ENCODE measurements at regions not wholly inside any gene's neighbourhood (a gene's known extent, or its start where the extent isn't known, plus 50 kb on each side); places are given as distances from the start of the nearest gene placed in this dataset.

DNA sequence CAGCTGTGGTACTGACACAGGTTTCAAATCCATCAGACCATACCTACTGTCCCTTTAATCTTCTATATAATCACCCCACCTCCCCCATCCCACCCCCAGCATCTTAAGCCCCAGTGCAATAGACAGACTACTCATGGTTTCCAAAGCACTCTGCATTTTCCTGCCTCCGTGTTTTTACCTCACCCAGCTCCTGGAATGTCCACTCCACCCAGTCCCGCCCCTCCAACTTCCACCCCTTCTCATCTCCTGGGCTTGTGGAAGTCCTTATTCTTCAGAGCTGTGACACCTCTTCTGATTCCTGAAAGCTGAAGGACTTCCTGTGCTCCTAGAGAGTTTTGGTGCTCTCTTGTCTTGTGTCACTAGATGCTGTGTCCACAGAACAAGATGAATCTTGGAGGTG, 94.3 kb downstream of the EFNB1 start:
- DNase-seq (ENCODE audit: missing footprints) (no peak), ATAC-seq (no peak)
- intact Hi-C loops (cut with DNase I), result loop anchor here (5.0 kb wide), 1 partner anchor 139 kb away; no protein-coding TSS in a partner anchor

DNA sequence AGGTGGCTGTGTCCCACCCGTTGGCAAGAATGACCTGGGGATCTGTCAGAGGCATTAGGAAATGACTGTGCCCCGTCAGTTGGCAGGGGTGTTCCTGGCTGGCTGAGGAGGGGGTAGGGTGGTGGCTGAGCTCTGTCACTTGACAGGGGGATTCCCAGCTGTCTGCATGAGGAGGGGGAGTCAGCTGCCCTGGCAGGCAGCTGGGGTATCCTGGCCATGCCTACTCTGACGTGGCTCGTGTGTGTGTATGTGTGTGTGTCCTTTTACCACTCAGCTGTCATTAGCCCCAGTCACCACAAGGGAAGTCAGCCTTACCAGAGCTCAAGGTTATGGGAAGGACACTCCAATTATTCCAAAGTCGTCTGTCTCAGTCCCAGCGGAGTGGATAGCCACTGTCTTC, 93.2 kb downstream of the EFNB1 start:
- intact Hi-C loops (cut with DNase I), result loop anchor here (5.0 kb wide), 1 partner anchor 140 kb away; no protein-coding TSS in a partner anchor
- ATAC-seq, result peak; percentile 42
- DNase-seq (ENCODE audit: missing footprints), result no peak

DNA sequence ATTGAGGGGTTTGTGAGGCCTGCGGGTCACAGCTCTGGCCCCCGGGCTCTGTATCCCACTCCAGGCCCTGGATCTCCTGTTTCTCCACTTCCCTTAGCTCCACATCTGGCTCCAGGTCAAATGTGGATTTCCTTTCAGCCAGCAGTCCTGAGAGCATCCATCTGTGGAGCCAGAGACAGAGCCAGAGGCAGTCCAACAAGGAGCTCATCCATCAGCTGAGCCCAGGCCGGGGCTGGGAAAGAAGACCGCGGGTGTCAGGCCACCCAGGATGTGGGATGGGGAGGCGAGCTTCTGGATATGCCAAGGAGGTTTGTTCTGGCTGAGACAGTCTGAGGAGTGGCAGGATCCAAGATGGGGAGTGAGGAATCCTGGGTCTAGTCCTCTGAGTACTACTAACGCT, 91.7 kb downstream of the EFNB1 start:
- ATAC-seq, result peak; percentile 68
- intact Hi-C loops (cut with DNase I), result loop anchor here (5.0 kb wide), 1 partner anchor 142 kb away; no protein-coding TSS in a partner anchor
- no peak for DNase-seq (ENCODE audit: missing footprints)

DNA sequence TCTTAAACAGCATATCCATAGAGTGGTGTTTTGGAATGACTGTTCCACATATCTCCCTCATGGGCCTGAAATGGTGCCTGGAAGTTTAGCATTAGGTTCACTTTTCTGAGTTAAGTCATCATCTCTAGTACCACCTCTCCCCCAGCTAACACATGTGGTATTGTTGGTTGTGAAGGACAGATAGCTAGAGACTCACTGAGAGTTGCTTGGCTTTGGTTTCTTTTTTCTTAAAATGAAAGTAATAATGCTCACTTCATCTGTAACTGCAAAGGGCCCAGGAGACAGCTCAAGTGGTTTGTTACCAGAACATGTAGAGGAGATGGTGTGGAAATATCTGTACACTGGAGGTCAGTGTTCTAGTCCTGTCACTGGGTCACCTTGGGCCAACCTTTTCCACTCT, 90.9 kb downstream of the EFNB1 start:
- no peak for DNase-seq (ENCODE audit: missing footprints)
- ATAC-seq, result no peak
- intact Hi-C loops (cut with DNase I), result loop anchor here (5.0 kb wide), 1 partner anchor 143 kb away; no protein-coding TSS in a partner anchor

DNA sequence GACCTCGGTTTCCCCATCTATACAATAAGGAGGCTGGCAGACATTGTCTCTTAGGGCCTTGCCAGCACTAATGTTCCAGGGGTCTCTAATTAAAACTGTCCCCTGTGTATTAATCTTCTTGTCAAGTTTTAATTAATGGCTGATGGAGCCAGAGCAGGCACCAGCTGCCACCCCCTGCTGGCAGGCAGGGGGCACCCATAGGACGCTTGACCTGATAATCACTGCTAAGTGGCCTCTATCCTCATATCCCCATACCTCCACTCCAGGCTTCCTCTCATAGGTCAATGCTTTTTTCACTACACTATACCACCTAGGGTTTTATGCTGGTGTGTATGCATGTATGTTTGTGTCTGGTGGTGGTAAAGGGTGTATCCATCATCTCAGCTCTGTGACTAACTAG, 89.4 kb downstream of the EFNB1 start:
- ATAC-seq (no peak), DNase-seq (ENCODE audit: missing footprints) (no peak)
- intact Hi-C loops (cut with DNase I), result no loop called here

DNA sequence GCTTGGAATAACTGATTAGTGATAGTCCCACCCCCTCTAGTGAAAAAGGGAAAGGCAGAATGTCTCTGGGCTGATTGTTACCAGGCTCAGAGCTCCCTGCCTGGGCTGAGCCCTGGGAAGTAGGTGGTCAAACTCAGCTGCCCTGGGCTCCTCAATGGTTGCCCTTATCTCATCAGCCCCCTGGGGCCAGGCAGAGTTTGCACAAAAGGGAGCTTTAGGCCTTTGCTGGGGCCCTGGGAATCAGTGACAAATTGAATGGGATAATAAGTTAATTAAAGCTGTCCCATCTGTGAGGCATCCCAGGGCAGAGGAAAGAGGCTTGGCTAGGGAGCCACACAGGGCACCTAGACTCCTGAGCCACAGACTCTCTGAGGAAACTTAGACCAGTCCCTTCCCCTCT, 89.0 kb downstream of the EFNB1 start:
- DNase-seq (ENCODE audit: missing footprints), result no peak
- no peak for ATAC-seq
- intact Hi-C loops (cut with DNase I), result no loop called here

DNA sequence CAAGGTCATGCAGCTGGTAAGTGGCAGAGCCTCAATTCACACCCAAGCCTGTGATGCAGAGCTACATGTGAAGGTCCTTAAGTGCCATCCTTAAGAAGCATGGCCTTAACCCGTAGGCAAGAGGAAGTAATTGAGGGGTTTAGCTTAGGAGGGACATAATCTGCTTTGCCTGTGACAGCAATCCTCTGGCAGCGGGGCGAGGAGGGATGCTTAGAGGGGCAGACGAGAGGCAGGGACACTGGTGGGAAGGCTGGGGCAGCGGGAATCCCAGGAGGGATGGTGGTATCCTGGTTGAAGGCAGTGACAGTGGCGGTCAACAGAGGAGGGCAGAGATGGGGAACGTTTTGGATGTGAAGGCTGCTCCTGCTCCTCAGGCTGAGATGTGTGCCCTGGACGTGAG, 88.1 kb downstream of the EFNB1 start:
- DNase-seq (ENCODE audit: missing footprints) (no peak), ATAC-seq (no peak)
- intact Hi-C loops (cut with DNase I), result no loop called here

DNA sequence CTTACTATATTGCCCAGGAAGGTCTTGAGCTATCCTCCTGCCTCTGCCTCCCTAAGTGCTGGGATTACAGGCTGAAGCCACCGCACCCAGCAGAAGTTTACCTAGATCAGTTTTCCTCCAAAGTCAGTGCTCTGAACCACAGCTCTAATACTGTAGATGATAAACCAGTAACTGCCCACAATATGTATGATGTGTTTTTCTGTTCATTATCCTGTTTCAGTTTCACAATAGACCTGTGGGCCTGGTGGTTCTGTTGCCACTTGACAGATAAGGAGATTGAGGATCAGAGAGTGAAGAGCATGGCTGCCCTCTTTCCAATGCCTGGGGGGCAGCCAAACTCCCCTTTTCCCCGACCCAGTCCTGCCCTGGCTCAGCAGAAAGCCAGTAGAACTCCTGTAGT, 87.0 kb downstream of the EFNB1 start:
- intact Hi-C loops (cut with DNase I), result no loop called here
- DNase-seq (ENCODE audit: missing footprints) (no peak), ATAC-seq (no peak)

DNA sequence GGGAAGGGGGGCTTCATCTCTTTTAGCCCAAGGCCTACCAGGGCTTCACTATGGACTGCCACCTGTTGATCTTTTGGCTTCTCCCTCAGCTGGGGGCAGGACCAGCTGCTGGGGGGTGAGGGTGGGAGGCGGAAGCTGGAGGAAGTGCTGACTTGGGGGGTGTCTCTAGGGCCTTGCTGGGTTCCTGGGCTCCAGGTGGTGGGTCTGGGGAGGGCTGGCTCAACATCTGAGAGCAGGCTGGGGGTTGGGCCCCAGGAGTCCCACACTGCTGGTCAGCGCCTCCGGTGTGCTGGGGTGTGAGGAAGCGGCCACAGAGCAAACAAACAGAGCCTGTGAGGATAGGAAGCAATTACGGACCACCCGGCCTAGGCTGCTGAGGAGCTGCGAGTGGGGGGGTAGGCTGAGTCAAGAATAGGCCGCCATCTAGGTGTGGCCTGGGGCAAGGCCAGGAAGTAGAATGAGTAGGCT, 85.7 kb downstream of the EFNB1 start:
- intact Hi-C loops (cut with DNase I), result no loop called here
- ATAC-seq (no peak), DNase-seq (ENCODE audit: missing footprints) (no peak)

DNA sequence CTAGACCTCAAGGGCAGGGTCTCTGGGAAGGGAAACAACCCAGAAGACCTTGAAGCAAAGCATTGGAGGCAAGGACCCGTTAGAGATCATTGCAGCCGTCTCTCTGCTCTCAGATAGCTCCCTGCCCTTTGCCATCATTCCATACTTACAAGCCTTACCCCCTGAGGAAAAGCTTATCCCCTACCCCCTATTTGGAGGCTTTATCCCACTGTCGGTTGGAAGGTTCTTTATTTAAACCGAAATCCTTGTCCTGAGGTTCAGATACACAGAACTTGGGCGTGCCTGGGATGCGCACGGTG, 84.4 kb downstream of the EFNB1 start:
- intact Hi-C loops (cut with DNase I), result no loop called here
- ATAC-seq (no peak), DNase-seq (ENCODE audit: missing footprints) (no peak)

DNA sequence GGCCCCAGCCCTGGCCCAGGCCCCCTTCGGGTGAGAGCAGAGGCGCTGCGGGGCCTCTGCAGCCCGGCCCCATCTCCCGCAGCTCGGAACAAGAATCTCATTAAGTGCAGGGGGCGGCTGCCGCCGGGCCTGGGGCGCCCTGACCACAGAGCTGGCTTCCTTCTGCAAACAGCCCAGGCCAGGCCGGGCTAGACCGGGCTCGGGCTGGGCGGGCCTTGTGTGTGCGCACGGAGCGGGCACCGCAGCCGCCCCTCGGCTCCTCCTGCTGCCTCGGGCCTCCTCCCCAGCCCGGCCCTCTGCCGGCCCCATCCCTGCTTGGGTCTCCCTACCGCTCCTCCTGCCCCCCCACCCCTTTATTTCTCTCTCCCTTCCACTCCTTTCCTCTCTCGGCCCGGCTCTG, 83.3 kb downstream of the EFNB1 start:
- ATAC-seq, result no peak
- intact Hi-C loops (cut with DNase I), result no loop called here
- DNase-seq (ENCODE audit: missing footprints), result no peak

DNA sequence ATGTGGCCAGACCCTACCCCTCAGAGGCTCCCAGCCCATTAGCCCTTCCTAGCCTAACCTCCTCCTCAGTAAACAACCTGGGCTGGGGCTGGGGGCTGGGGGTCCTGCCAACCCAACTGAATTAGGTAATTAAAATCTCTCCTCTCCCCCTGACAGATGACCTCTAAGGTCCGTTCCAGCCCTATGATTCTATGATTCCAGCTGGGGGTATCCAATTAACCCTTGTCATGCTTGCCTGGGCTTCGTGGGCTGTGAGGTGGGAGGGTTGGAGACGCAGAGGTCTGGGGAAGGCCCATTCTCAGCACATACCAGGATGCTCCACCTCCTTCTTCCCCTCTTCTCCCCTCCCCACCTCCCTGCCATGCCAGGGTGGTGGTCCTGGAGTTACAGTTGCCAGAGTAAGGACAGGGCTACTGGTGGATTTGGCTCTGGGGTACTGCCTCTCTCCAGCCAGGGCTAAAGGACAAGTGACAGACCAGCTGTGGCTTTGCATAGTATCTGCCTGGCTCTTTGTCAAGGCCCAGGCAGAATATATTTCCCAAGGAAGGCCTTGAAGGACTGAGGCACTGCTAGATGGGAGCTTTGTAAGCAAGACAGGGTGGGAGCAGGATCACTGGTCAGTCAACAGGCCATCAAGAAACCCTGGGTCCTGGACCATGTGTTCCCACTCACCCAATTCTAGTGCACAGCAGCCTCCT, 82.1 kb downstream of the EFNB1 start:
- intact Hi-C loops (cut with DNase I), result no loop called here
- DNase-seq (ENCODE audit: missing footprints), result no peak
- ATAC-seq, result no peak

DNA sequence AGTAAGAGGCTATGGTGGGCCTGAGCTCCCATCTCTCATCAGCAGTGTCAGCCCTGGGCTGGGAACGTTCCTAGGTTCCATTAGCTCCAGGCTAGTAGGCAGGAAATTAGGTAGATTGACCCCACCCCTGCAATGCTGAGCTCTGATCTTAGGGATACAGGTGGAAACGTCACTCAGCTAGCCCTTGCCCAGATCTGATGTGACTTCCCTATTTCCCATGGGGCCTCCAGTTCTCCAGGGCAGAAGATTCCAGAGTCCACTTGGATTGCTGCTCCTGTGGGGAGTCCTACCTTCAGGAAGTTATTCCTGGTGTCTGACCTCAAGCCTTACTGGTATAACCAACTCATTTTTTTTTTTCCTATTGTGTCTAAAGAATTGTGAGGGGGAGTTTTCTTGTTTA, 81.1 kb downstream of the EFNB1 start:
- ATAC-seq (no peak), DNase-seq (ENCODE audit: missing footprints) (no peak)
- intact Hi-C loops (cut with DNase I), result no loop called here

DNA sequence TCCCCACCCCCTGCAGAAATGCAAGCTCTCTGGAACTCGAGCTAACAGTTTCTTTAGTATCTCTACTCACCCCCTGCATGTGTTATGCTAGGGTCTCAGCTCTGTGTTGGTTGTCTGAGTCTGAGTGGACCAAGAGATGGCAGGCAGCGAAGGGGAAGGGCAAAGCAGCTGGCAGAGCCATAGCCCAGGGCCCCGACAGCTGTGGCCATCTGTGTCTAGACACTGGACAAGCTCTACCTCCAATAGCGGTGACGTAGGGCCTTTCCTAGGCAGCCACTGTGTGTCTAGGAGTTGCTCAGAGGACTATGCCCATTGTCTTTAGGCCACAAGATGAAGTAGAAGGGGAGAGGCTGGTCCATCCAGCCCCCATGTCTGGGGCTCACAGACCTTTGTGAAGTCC, 79.2 kb downstream of the EFNB1 start:
- DNase-seq (ENCODE audit: missing footprints) (no peak), ATAC-seq (no peak)
- intact Hi-C loops (cut with DNase I), result no loop called here

DNA sequence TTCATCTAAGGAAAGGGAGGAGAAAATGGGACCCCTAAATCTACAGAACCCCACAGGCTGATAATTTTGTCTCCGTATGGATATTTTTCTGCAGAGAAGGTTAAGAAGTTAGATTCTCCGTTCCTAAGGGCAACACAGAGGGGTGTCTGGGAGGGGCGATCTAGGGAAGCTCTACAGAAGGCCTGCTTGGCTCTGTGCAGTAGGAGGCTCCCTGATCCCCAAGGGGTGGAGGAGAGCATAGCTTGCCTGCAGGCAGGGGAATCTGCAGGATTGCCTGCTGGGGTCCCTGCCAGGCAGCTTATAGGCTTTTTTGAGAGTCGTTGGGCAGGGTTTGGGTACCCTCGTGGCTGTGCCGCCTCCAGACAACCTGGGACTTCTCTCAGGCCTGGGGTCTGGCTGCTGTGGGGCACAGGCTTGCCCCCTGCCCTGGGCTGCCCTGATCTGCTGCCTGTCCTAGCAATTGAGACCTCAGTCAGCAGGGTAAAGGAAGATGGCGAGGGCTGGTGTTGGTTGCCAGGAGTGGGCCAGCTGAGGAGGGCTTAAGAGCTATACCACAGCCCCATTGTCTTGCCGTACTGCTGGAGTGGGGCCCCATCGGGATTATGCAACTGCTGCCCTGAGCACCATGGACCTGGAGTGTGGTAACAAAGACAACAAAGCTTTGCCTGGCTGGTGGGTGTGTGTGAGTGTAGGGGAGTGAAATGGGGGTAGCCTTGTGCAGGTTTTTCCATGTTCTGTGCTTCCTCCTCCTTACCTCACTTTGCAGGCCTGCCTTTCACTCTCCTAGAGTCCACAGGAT, 74.1 kb downstream of the EFNB1 start:
- intact Hi-C loops (cut with DNase I), result no loop called here
- no peak for ATAC-seq
- no peak for DNase-seq (ENCODE audit: missing footprints)

DNA sequence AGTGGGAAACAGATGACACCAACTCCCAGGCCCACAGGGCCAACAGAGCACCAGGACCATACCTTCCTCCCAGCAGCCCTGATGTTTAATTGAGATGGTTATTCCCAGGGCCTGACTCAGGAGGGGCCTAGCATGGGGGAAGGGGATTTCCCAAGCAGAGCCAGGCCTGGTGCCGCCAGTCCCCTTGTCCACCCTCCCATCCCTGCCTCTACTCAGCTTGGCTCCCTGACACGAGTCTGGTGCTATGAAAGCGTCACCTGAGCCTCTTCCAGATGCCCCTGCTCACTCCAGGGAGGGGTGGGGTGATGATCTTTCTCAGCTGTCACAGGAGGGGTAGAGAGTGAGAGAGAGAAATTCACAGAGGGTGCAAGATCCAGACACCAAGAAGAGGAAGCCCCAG, 72.7 kb downstream of the EFNB1 start:
- intact Hi-C loops (cut with DNase I), result no loop called here
- no peak for DNase-seq (ENCODE audit: missing footprints)
- ATAC-seq, result no peak

DNA sequence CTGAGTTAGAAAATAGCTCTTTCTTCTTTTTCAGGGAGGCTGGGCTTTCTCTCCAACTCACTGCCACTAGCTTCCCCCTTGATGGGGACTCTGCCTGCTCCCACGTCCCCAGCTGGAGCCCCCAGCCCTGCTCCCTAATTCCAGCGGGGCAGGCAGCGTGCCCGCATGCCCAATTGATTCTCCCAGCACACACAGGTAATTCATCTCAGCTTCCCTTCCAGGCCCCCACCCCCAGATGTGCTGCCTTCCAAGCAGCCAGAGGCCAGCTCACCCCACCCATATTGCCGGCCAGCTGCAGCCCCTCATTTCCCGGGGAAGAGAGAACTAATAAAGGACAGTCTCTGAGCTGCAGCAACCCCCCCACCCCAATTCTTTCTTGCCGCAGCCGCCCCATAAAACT, 69.8 kb downstream of the EFNB1 start:
- ATAC-seq (no peak), DNase-seq (ENCODE audit: missing footprints) (no peak)
- intact Hi-C loops (cut with DNase I), result loop anchor here (5.0 kb wide), 1 partner anchor 34 kb away; no protein-coding TSS in a partner anchor

DNA sequence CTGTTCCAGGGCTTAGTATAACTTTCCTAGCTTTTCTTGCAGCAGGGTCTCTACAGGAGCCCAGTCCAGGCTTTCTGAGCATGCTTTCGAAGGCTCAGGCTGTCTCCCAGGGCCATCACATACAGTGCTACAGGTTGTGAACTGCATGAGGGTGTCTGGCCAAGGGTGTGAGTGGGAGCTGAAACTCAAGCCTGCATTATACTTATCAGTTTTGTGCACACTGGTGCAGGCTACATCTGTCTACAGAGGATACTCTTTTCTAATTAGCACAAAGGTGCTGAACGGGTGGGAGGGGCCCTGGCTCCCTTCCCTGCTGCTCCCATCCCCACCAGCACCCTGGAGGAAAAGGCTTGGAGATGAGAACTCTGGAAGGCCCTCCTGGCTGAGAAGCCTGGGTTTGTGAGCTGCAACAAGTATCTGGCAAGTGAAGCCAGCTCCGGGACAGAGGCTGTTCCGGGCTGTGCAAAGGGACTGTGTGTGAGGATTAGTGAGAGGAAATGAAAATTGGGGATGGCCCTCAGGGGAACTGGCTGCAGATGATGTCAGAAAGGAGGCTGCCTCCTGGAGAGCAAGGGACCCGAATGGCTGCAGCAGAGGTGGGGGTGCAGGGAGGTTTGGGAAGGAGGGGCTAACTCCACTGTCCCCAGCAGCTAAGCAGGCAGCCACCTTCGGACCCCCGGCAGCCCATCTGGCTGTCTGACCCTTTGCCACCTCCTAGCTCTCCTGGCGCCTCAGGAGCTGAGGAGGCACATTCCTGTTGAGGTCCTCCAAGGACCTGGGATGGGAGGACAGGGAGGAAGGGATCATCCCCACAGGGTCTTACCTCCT, 68.5 kb downstream of the EFNB1 start:
- intact Hi-C loops (cut with DNase I), result loop anchor here (5.0 kb wide), 1 partner anchor 35 kb away; no protein-coding TSS in a partner anchor
- ATAC-seq (no peak), DNase-seq (ENCODE audit: missing footprints) (no peak)

DNA sequence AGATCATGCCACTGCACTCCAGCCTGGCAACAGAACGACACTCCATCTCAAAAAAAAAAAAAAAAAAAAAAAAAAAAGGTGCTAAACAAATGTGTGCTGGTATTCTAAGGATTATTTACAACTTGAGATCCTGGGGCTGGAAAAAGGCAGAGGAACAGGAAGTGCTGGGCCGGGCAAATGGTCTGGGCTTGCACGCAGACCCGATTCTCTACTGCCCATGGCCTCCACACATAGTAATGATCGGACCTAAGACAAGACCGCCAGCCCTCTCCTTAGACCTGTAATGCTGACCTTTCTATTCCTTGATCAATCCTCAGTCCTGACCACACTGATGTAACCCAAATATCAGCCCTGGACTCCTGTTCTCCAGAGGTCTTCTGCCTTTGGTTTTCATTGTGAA, 67.8 kb downstream of the EFNB1 start:
- ATAC-seq (no peak), DNase-seq (ENCODE audit: missing footprints) (no peak)
- intact Hi-C loops (cut with DNase I), result loop anchor here (5.0 kb wide), 1 partner anchor 36 kb away; no protein-coding TSS in a partner anchor
